HT1080 (cell line): ENCODE measurements at regions not wholly inside any gene's neighbourhood (a gene's known extent, or its start where the extent isn't known, plus 50 kb on each side); places are given as distances from the start of the nearest gene placed in this dataset.

Experiments used
- DNase-seq: peaks from one replicate; pipeline ENCODE4 v3.0.0-alpha.2; 2015; ENCODE audit warnings: low read depth

GRCh38 chr22:44592126-44592823 lies 94.2 kb upstream of the RTL6 start:
- DNase-seq = no peak

GRCh38 chr22:44591146-44591790 lies 93.2 kb upstream of the RTL6 start:
- DNase-seq = no peak

GRCh38 chr22:44590291-44590690 lies 92.3 kb upstream of the RTL6 start:
- no peak for DNase-seq

DNA sequence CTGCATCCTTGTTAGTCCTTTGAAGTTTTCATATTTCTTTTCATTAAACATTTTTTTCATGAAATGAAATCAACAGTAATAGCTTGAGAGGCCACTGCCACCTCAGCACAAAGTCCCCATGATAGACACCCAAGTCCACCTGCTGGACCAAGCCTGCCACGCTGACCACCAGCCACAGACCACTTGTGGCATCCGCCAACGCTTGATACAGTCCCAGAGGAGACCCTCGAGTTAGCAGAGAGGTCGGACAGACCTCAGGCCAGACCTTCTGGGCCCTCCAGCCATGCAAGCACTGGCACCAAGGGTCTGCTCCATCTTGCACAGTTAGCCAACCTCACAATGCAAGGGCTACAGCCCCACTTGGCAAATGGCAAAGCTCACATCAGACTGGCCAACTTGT lies 91.8 kb upstream of the RTL6 start:
- DNase-seq = no peak

GRCh38 chr22:44588348-44588747 lies 90.3 kb upstream of the RTL6 start:
- no peak for DNase-seq

GRCh38 chr22:44587737-44588310 lies 89.8 kb upstream of the RTL6 start:
- DNase-seq = no peak

DNA sequence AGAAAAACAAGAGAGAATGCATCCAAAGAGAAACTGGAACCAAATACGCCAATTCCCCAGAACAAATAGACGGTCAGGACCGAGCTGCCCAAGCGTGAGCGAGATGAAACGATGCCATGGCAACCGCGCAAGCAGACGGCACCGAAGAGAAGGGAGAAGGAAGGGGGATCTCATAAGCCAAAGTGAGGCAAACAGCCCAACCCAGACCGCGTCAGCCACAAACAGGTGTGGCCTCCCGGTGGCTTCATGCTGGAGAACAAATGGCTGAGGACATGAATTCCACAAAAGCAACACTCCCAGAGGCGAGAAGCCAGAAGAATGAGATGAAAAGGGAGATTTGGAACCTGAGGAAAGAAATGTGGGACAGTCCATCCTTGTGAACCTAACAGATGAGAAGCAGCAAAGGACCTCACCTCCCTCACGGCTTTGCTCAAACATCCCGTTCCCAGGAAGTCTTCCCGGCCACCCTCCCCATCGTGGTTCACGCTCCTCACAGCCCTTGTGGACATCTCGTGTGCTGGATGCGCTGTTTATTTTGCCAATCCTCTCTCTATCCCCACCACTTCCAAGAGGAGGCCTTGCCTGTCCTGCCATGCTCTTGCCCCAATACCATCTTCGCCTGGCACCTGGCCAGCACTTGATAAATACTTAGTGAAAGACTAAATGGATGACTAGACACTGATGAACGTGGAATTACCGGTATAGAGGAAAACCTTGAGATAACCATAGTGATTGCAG lies 89.1 kb upstream of the RTL6 start:
- DNase-seq = no peak

GRCh38 chr22:44586351-44586990 lies 88.4 kb upstream of the RTL6 start:
- DNase-seq = no peak

- no peak for DNase-seq
These were observed 87.7 kb upstream of the RTL6 start for GRCh38 chr22:44585559-44586350.

DNA sequence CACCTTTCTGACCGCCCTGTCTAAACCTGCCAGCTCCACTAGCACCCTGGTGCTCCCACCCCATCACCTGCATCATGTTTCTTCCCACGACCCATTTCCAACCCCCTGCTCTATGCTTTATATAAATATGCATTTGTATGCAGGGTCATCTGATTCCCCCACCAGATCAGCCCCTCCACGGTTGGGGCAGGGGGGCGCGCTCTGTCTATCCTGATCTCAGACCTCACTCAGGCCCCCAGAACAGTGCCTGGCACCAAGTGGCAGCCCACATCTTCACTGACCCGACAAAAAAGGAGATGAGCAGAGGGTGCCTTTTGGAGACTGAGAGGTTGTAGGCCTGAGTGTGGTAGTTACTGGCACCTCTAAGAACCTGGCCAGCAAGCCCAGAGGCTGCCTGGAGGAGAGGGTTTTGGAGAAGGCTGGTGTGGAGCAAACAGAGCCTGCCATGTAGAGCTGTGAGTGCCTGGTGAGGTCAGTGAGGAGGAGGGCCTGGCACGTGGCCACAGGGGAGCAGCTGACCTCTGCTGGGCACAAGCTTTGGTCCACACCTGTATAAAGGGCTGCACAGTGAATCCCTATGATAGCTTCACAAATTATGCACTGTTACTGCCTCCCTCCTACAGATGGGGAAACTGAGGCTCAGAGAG lies 86.3 kb upstream of the RTL6 start:
- no peak for DNase-seq

DNA sequence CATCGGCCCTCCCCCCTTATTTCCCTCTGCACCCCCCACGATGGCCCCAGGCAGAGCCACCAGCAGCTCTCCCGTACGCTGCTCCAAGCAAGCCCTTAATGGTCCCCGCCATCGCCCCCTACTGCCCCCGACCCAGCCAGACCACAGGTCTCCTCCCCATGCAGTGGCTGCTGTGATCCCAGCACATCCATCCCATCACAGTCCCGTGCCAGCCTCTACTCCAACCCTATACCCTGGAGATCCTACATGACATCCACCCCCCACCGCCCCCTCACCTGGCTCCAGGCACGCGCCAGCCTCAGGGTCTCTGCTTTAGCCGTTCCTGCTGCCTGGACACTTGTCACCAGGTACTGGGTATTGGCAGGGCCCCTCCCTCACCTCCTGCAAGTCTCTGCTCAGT lies 85.8 kb upstream of the RTL6 start:
- no peak for DNase-seq

GRCh38 chr22:44583061-44583760 lies 85.2 kb upstream of the RTL6 start:
- no peak for DNase-seq

DNA sequence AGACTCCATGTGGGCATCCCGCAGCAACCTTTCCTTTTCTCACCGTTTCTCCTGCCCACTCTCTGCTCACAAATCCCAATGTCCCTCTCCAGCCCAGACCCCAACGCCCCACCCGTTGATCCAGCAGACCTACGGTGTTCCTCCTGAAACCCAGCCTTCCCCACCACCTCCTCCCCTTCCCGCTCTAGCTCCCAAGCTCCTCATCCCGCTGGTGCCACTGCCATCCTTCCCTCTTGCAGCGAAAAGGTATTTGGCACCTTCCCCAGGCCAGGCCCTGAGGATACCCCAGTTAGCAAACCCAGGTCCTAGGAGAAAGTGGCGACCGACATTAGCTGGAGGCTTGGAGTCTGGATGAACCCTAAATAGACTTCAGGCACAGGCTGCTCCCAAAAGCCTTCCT lies 84.0 kb upstream of the RTL6 start:
- DNase-seq = no peak

DNA sequence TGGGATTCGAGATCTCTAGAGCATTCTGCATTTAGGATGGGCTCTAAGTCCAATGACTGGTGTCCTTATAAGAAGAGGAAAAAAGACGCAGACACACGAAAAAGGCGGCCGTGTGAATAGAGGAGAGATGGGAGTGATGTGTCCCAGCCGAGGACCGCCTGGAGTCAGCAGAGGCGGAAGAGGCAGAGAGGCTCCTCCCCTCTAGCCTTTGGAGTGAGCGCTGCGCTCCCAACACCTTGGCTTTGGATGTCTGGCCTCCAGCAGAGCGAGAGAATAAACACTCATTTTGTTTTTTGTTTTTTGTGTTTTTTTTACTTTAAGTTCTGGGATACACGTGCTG lies 83.0 kb upstream of the RTL6 start:
- DNase-seq = no peak

- DNase-seq = no peak
These were observed 82.4 kb upstream of the RTL6 start for GRCh38 chr22:44580176-44581095.

GRCh38 chr22:44578516-44579230 lies 80.6 kb upstream of the RTL6 start:
- DNase-seq = no peak

DNA sequence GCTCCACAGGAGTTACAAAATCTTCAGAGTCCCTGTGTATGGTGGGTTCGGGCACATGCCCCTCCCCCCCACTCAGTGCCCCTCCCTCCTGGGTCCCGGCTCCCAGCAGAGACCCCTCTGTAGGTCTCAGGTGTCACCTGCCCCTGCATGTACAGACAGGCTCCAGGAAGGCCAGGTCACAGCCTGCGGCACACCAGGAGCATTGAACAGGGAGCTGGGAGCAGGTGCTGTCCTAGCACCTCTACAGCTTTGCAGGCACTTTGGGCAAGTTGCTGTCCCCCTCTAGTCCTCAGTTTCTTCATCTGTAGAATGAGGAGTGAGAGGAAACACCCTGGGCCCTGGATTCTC lies 80.1 kb upstream of the RTL6 start:
- DNase-seq = no peak

- DNase-seq = no peak
These were observed 79.5 kb upstream of the RTL6 start for GRCh38 chr22:44577391-44578109.
